Pancreas (tissue), 10 donors: ENCODE measurements at regions not wholly inside any gene's neighbourhood (a gene's known extent, or its start where the extent isn't known, plus 50 kb on each side); places are given as distances from the start of the nearest gene placed in this dataset.

ENCODE experiments used
- ATAC-seq, 4 donors: fragments of 200-7000 bp; cut with Tn5 transposase; one replicate each; pipeline versions ENCODE4 v1.8.0 to v1.9.1; 2020; ENCODE audit warnings: mild to moderate bottlenecking in 4 of 4, moderate library complexity in 4 of 4
- DNase-seq, 6 donors: peaks; one replicate each; pipeline ENCODE4 v3.0.0-alpha.2; 2020
- FAIRE-seq: peaks from 2 replicates; lab custom pipeline; 2012; peaks lifted over from hg19 to GRCh38; lab: Jason Lieb, UNC
- H3K27ac ChIP-seq, 4 donors: fragments of 200-600 bp; sonication (generic); 1 replicate in 3 of 4; 2 replicates in 1 of 4; pipeline versions ENCODE4 v1.5.0 to v1.8.0; 2020
- H3K27me3 ChIP-seq, 4 donors: fragments of 200-600 bp; one replicate each; pipeline ENCODE4 v1.8.0; 2021
- H3K36me3 ChIP-seq, 3 donors: fragments of 200-600 bp; sonication (generic) in 1 of 3; one replicate each; pipeline versions ENCODE4 v1.5.0 to v1.8.0; 2020 to 2021
- H3K4me1 ChIP-seq, 3 donors: fragments of 200-600 bp; one replicate each; pipeline ENCODE4 v1.8.0; 2021
- H3K4me3 ChIP-seq, 4 donors: fragments of 200-600 bp; sonication (generic) in 2 of 4; one replicate each; pipeline versions ENCODE4 v1.5.0 to v1.8.0; 2020 to 2021
- H3K9me3 ChIP-seq, 4 donors: fragments of 200-600 bp; one replicate each; pipeline ENCODE4 v1.8.0; 2021
- CTCF ChIP-seq, 4 donors: fragments of 200-600 bp; sonication (generic) in 3 of 4; IDR thresholded peaks; one replicate each; pipeline versions ENCODE4 v1.5.0 to v1.8.0; 2021; ENCODE audit warnings: antibody characterized with exemption in 4 of 4
- whole genome bisulfite sequencing, 2 donors: extraction: QIAGEN DNeasy Blood & Tissue Kit; methylation state at CpG; one replicate each; pipeline ENCODE4 v1.1.7; 2013; 5-methylcytosine and 5-hydroxymethylcytosine counted together
- intact Hi-C, 3 donors: fragments of 100-400 bp; cut with DNase I; formaldehyde crosslinking; loops; one replicate each; pipeline versions ENCODE4 v1.11.1 to v1.14.2; 2022
- donor health status: healthy with polysubstance abuse.
- donor health status: DM: no; HTN: no; CAD: no; lungs with moderate emphysema.
- donor health status: DM: no; HTN: no; CAD: no.
- donor health status: control.
- donor health status: control.
- donor health status: Bipolar disorder and iron deficiency.
- donor health status: DM: yes; HTN: yes; CAD: no.
- donor health status: DM: no; HTN: no; CAD: no.
- donor health status: DM: no; HTN: no; CAD: no.
- donor health status: DM: yes; HTN: yes; CAD: no.

- WGBS, 2 donors, result 77 to 92% methylated on average over 12 of the region's 12 CpGs
- H3K9me3 ChIP-seq, result no peaks in the 10 kb centered on the region
- H3K36me3 ChIP-seq, result no peaks in the 10 kb centered on the region
- H3K4me3 ChIP-seq, result no peak overlapping the region
- TF ChIP-seq CTCF (IDR thresholded peaks at IDR 0.05), result no peak
- intact Hi-C loops, result no loop called here
- no peaks in the 10 kb centered on the region for H3K27me3 ChIP-seq
- H3K27ac ChIP-seq, result peak overlapping the region in 3 of 4 donors; percentile 51 to 68 (median 64)
- H3K4me1 ChIP-seq, result peaks cover 0 to 13% (median 10%) of the 10 kb centered on the region in 3 donors
- FAIRE-seq (no peak), DNase-seq (no peak), ATAC-seq (no peak)
Measured at GRCh38 chr6:170151804-170152123, 139.1 kb downstream of the DLL1 start.

GRCh38 chr6:170151321-170151771, 139.5 kb downstream of the DLL1 start:
- peak in 1 of 6 donors; percentile 22 for DNase-seq
- Histone ChIP-seq H3K4me1 (peaks cover 0 to 13% (median 10%) of the 10 kb centered on the region in 3 donors), H3K27ac (no peak overlapping the region), H3K36me3 (no peaks in the 10 kb centered on the region), H3K27me3 (no peaks in the 10 kb centered on the region), H3K9me3 (no peaks in the 10 kb centered on the region), H3K4me3 (no peak overlapping the region)
- no peak for FAIRE-seq
- intact Hi-C loops, result no loop called here
- ATAC-seq, result no peak
- no peak for TF ChIP-seq CTCF (IDR thresholded peaks at IDR 0.05)
- 81 to 83% methylated on average over 11 of the region's 11 CpGs for WGBS, 2 donors

- peaks cover 0 to 13% (median 10%) of the 10 kb centered on the region in 3 donors for H3K4me1 ChIP-seq
- H3K9me3 ChIP-seq, result no peaks in the 10 kb centered on the region
- DNase-seq, result no peak
- intact Hi-C loops, result no loop called here
- H3K4me3 ChIP-seq, result no peak overlapping the region
- H3K27ac ChIP-seq, result no peak overlapping the region
- ATAC-seq, result no peak
- WGBS, 2 donors, result 71 to 82% methylated on average over 7 of the region's 7 CpGs
- no peak for FAIRE-seq
- TF ChIP-seq CTCF (IDR thresholded peaks at IDR 0.05), result no peak
- no peaks in the 10 kb centered on the region for H3K36me3 ChIP-seq
- H3K27me3 ChIP-seq, result no peaks in the 10 kb centered on the region
Measured at GRCh38 chr6:170150590-170150945, 140.3 kb downstream of the DLL1 start.

- H3K4me3 ChIP-seq, result no peak overlapping the region
- no peaks in the 10 kb centered on the region for H3K27me3 ChIP-seq
- peaks cover 0 to 13% (median 10%) of the 10 kb centered on the region in 3 donors for H3K4me1 ChIP-seq
- H3K9me3 ChIP-seq, result no peaks in the 10 kb centered on the region
- ATAC-seq (no peak), FAIRE-seq (no peak), DNase-seq (peak in 1 of 6 donors; percentile 31)
- H3K36me3 ChIP-seq, result no peaks in the 10 kb centered on the region
- intact Hi-C loops, result no loop called here
- 84 to 95% methylated on average over 8 to 9 of the region's 9 CpGs for WGBS, 2 donors
- no peak for TF ChIP-seq CTCF (IDR thresholded peaks at IDR 0.05)
- H3K27ac ChIP-seq, result no peak overlapping the region
Measured at GRCh38 chr6:170149681-170150589, 140.9 kb downstream of the DLL1 start.
